ENCODE measurements at regions not wholly inside any gene's neighbourhood (a gene's known extent, or its start where the extent isn't known, plus 50 kb on each side); places are given as distances from the start of the nearest gene placed in this dataset.

DNA sequence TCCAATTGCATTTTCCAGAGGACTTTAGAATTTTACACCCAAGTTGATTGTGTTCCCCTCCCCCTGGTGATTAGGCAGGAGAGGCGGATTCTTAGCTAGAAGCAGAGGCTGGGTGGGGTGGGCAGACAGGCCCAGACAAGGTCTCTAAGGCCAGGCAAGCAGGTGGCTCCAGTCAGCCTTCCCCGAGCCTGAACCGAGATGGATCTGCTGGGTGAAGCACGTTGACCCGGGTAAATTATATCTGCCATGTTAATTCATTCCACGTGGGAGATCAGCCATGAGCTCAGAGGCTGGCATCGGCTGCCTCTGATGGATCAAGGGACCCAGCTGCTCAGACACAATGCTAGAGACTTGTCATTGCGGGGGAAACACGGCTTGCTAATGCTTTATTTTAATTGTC, 159.5 kb upstream of the MAFB start:
- TF ChIP-seq CTCF (IDR thresholded peaks at IDR 0.05) (no peak), TCF7L2 (IDR thresholded peaks at IDR 0.05; ENCODE audit: low read depth, low read length) (no peak), POLR2AphosphoS5 (IDR thresholded peaks at IDR 0.05; ENCODE audit: low read depth, low read length) (no peak)

Data from Panc1 (cell line).